Testis (tissue), 2 donors: ENCODE measurements at regions not wholly inside any gene's neighbourhood (a gene's known extent, or its start where the extent isn't known, plus 50 kb on each side); places are given as distances from the start of the nearest gene placed in this dataset.

ENCODE experiments used
- DNase-seq: peaks from one replicate; pipeline ENCODE4 v3.0.0-alpha.2; 2019
- H3K27ac ChIP-seq, 2 donors: fragments of 200-600 bp; sonication (generic); one replicate each; pipeline ENCODE4 v1.5.1; 2019
- H3K27me3 ChIP-seq: fragments of 200-600 bp; sonication (generic); one replicate; pipeline ENCODE4 v1.5.1; 2019
- H3K36me3 ChIP-seq: fragments of 200-600 bp; sonication (generic); one replicate; pipeline ENCODE4 v1.5.1; 2017; ENCODE audit warnings: low read depth; ENCODE audit errors: missing control alignments
- H3K4me1 ChIP-seq: fragments of 200-600 bp; sonication (generic); one replicate; pipeline ENCODE4 v1.5.1; 2019
- H3K4me3 ChIP-seq, 2 donors: fragments of 200-600 bp; sonication (generic); one replicate each; pipeline ENCODE4 v1.5.1; 2017 to 2019
- H3K9me3 ChIP-seq: fragments of 200-600 bp; sonication (generic); one replicate; pipeline ENCODE4 v1.5.1; 2017
- CTCF ChIP-seq, 3 experiments: fragments of 450-650 bp in 2 of 3; fragments of 200-600 bp in 1 of 3; sonication (generic) in 1 of 3; IDR thresholded peaks; one replicate each; pipeline ENCODE4 v1.5.1; 2016 to 2019; ENCODE audit warnings: antibody characterized with exemption in 3 of 3, mild to moderate bottlenecking in 2 of 3, moderate library complexity in 1 of 3
- POLR2A ChIP-seq: fragments of 450-650 bp; IDR thresholded peaks from one replicate; pipeline ENCODE4 v1.6.1; 2017; ENCODE audit warnings: antibody characterized with exemption, mild to moderate bottlenecking, moderate library complexity
- whole genome bisulfite sequencing, 2 donors: methylation state at CpG; one replicate each; pipeline ENCODE4 v1.1.5; 2018; 5-methylcytosine and 5-hydroxymethylcytosine counted together
- intact Hi-C: fragments of 100-400 bp; cut with DNase I; formaldehyde crosslinking; loops from one replicate; pipeline ENCODE4 v1.15.1; 2023; ENCODE audit warnings: low total_unique reads

- Histone ChIP-seq H3K4me1 (no peaks in the 10 kb centered on the region), H3K36me3 (no peaks in the 10 kb centered on the region), H3K27me3 (no peaks in the 10 kb centered on the region), H3K9me3 (no peaks in the 10 kb centered on the region), H3K27ac (no peak overlapping the region), H3K4me3 (no peak overlapping the region)
- 51 to 70% methylated on average over 2 of the region's 2 CpGs for WGBS, 2 donors
- no peak for TF ChIP-seq CTCF (IDR thresholded peaks at IDR 0.05)
- no peak for TF ChIP-seq POLR2A
- no peak for DNase-seq
- intact Hi-C loops: no loop called here
These were observed 694.3 kb upstream of the TBX3 start for GRCh38 chr12:115378291-115378690.

GRCh38 chr12:115377779-115378178 lies 693.8 kb upstream of the TBX3 start:
- intact Hi-C loops: no loop called here
- TF ChIP-seq POLR2A (no peak), CTCF (IDR thresholded peaks at IDR 0.05) (no peak)
- 72% methylated on average over 7 of the region's 7 CpGs for WGBS, 2 donors
- Histone ChIP-seq H3K4me1 (no peaks in the 10 kb centered on the region), H3K36me3 (no peaks in the 10 kb centered on the region), H3K27me3 (no peaks in the 10 kb centered on the region), H3K4me3 (no peak overlapping the region), H3K9me3 (no peaks in the 10 kb centered on the region), H3K27ac (no peak overlapping the region)
- no peak for DNase-seq

- H3K27ac ChIP-seq: no peak overlapping the region
- intact Hi-C loops: no loop called here
- 74% methylated on average over 8 of the region's 8 CpGs for WGBS, 2 donors
These were observed 693.3 kb upstream of the TBX3 start for GRCh38 chr12:115377230-115377629.

GRCh38 chr12:115375186-115375991 lies 691.4 kb upstream of the TBX3 start:
- Histone ChIP-seq H3K36me3 (no peaks in the 10 kb centered on the region), H3K4me3 (no peak overlapping the region), H3K4me1 (no peaks in the 10 kb centered on the region), H3K9me3 (no peaks in the 10 kb centered on the region), H3K27ac (no peak overlapping the region), H3K27me3 (no peaks in the 10 kb centered on the region)
- no peak for DNase-seq
- no peak for TF ChIP-seq CTCF (IDR thresholded peaks at IDR 0.05)
- no peak for TF ChIP-seq POLR2A
- WGBS, 2 donors: 65 to 70% methylated on average over 12 of the region's 12 CpGs
- intact Hi-C loops: no loop called here

More at GRCh38 chr12:115377230-115377629, 693.3 kb upstream of the TBX3 start:
- no peaks in the 10 kb centered on the region for H3K9me3 ChIP-seq
- no peak for DNase-seq
- H3K4me1 ChIP-seq: no peaks in the 10 kb centered on the region
- TF ChIP-seq POLR2A (no peak), CTCF (IDR thresholded peaks at IDR 0.05) (no peak)
- H3K4me3 ChIP-seq: no peak overlapping the region
- no peaks in the 10 kb centered on the region for H3K27me3 ChIP-seq
- no peaks in the 10 kb centered on the region for H3K36me3 ChIP-seq
